GM12878 (cell line): ENCODE measurements at regions not wholly inside any gene's neighbourhood (a gene's known extent, or its start where the extent isn't known, plus 50 kb on each side); places are given as distances from the start of the nearest gene placed in this dataset.

Experiments used
- SIN3A ChIP-seq: IDR thresholded peaks from 2 replicates; pipeline ENCODE4 v1.6.1; 2012; ENCODE audit warnings: low read depth, low read length, improper control_type of control experiment
- TF ChIP-seq, protein P1 (sequence below): fragments of 450-650 bp; IDR thresholded peaks from 2 replicates; pipeline ENCODE4 v1.6.1; 2017; ENCODE audit warnings: antibody characterized with exemption, mild to moderate bottlenecking, moderate library complexity
- TF ChIP-seq, protein P2 (sequence below), 3 experiments: IDR thresholded peaks in 2 of 3; conservative IDR thresholded peaks in 1 of 3; 2 replicates each; pipeline ENCODE4 v1.5.1; 2011; ENCODE audit warnings: low read depth in 3 of 3, low read length in 3 of 3, mild to moderate bottlenecking in 3 of 3, control low read depth in 2 of 3, moderate library complexity in 2 of 3, inconsistent platforms in 1 of 3, mixed read lengths in 1 of 3; ENCODE audit not compliant: control insufficient read depth in 2 of 3, insufficient read depth in 1 of 3; ENCODE audit errors: extremely low read depth in 1 of 3
- TF ChIP-seq, protein P3 (sequence below): IDR thresholded peaks from 2 replicates; pipeline ENCODE4 v1.6.1; 2011; ENCODE audit warnings: mild to moderate bottlenecking, low read depth, low read length, moderate library complexity; ENCODE audit not compliant: insufficient replicate concordance
- TF ChIP-seq, protein P4 (sequence below): IDR thresholded peaks from 2 replicates; pipeline ENCODE4 v1.6.1; 2011; ENCODE audit warnings: low read depth, low read length, improper control_type of control experiment, borderline replicate concordance

DNA sequence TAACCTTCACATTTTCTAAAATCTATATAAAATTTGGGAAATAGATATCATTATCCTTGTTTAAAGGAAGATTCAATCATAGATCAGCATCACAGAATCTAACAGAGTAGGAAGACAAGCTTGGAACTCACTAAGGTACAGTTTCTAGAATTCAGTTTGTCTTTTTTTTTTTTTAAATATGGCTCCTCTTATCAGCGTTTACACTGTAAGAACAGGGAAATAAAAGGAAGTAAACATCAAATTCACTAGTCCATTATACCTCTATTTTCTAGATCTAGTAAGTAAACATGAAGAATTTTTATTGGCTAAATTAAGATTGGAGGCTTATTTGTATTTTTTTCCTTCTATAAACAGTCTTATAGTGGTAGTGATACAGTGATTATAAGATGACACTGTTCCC is 144.9 kb downstream of the LRIG3 start:
- TF ChIP-seq, protein P1, sequence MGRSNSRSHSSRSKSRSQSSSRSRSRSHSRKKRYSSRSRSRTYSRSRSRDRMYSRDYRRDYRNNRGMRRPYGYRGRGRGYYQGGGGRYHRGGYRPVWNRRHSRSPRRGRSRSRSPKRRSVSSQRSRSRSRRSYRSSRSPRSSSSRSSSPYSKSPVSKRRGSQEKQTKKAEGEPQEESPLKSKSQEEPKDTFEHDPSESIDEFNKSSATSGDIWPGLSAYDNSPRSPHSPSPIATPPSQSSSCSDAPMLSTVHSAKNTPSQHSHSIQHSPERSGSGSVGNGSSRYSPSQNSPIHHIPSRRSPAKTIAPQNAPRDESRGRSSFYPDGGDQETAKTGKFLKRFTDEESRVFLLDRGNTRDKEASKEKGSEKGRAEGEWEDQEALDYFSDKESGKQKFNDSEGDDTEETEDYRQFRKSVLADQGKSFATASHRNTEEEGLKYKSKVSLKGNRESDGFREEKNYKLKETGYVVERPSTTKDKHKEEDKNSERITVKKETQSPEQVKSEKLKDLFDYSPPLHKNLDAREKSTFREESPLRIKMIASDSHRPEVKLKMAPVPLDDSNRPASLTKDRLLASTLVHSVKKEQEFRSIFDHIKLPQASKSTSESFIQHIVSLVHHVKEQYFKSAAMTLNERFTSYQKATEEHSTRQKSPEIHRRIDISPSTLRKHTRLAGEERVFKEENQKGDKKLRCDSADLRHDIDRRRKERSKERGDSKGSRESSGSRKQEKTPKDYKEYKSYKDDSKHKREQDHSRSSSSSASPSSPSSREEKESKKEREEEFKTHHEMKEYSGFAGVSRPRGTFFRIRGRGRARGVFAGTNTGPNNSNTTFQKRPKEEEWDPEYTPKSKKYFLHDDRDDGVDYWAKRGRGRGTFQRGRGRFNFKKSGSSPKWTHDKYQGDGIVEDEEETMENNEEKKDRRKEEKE: no peak
- TF ChIP-seq, protein P2, sequence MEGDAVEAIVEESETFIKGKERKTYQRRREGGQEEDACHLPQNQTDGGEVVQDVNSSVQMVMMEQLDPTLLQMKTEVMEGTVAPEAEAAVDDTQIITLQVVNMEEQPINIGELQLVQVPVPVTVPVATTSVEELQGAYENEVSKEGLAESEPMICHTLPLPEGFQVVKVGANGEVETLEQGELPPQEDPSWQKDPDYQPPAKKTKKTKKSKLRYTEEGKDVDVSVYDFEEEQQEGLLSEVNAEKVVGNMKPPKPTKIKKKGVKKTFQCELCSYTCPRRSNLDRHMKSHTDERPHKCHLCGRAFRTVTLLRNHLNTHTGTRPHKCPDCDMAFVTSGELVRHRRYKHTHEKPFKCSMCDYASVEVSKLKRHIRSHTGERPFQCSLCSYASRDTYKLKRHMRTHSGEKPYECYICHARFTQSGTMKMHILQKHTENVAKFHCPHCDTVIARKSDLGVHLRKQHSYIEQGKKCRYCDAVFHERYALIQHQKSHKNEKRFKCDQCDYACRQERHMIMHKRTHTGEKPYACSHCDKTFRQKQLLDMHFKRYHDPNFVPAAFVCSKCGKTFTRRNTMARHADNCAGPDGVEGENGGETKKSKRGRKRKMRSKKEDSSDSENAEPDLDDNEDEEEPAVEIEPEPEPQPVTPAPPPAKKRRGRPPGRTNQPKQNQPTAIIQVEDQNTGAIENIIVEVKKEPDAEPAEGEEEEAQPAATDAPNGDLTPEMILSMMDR (IDR thresholded peaks at IDR 0.05 in 2 of 3, conservative IDR thresholded peaks at IDR 0.05 in 1 of 3; ENCODE audit: control insufficient read depth in 2 of 3, extremely low read depth in 1 of 3, insufficient read depth in 1 of 3, low read depth in 3 of 3, low read length in 3 of 3): no peak
- TF ChIP-seq, protein P3, sequence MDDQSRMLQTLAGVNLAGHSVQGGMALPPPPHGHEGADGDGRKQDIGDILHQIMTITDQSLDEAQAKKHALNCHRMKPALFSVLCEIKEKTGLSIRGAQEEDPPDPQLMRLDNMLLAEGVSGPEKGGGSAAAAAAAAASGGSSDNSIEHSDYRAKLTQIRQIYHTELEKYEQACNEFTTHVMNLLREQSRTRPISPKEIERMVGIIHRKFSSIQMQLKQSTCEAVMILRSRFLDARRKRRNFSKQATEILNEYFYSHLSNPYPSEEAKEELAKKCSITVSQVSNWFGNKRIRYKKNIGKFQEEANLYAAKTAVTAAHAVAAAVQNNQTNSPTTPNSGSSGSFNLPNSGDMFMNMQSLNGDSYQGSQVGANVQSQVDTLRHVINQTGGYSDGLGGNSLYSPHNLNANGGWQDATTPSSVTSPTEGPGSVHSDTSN: no peak
- no peak for TF ChIP-seq SIN3A
- TF ChIP-seq, protein P4, sequence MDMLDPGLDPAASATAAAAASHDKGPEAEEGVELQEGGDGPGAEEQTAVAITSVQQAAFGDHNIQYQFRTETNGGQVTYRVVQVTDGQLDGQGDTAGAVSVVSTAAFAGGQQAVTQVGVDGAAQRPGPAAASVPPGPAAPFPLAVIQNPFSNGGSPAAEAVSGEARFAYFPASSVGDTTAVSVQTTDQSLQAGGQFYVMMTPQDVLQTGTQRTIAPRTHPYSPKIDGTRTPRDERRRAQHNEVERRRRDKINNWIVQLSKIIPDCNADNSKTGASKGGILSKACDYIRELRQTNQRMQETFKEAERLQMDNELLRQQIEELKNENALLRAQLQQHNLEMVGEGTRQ: no peak
